Stimulated activated CD4-positive, alpha-beta T cell treated with anti-CD3 and anti-CD28 coated beads, TNF-alpha, amount 100 ng/mL, for 1 hour (primary cell): ENCODE measurements at regions not wholly inside any gene's neighbourhood (a gene's known extent, or its start where the extent isn't known, plus 50 kb on each side); places are given as distances from the start of the nearest gene placed in this dataset.
"Not testable (repeated sequence)": the region's sequence is repeated elsewhere in the genome, so short reads cannot be mapped to it uniquely, and the experiment has no call there.

Experiments used
- DNase-seq, 3 donors: peaks; one replicate each; pipeline ENCODE4 v3.0.0-alpha.2; 2020; ENCODE audit warnings: low read depth in 3 of 3, low spot score in 1 of 3

DNA sequence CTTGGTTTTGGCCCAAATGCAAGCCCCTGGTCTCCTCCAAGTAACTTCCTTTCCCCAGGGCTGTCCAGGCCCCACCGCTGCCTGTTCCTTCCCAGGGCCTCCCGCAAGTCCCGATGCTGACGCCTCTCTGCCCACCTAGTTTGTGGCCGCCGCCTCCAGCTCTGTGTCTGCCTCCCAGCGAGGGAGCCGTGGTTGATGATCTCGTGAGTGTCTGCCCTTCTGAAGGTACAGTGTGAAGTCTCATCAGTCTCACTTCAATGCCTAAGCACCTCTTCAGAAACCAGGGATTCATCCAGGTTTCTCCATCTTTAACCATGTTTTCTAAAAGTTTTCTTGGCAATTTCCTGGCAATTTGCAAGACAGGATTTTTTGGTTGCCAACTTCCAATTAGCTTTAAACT lies 127.5 kb downstream of the TMEM121 start:
- not testable (repeated sequence) for DNase-seq

DNA sequence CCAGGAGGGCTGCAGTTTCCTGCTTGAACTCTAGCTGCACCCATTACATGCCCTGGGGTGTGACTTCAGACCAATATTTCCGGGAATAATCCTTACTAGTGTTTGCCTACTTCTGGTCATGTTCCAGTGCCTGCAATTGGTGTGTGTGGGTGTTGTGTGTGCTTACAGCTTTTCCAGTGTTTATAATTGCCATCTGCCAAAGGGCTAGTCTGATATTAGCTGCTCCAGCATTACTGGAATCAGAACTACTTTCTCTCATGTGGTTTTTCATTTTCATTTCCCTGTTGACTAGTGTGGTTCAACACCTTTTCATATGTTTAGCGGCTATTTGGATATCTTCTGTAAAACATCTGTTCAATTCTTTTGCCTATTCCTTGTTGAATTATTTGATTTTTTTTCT lies 132.9 kb downstream of the TMEM121 start:
- not testable (repeated sequence) for DNase-seq

DNA sequence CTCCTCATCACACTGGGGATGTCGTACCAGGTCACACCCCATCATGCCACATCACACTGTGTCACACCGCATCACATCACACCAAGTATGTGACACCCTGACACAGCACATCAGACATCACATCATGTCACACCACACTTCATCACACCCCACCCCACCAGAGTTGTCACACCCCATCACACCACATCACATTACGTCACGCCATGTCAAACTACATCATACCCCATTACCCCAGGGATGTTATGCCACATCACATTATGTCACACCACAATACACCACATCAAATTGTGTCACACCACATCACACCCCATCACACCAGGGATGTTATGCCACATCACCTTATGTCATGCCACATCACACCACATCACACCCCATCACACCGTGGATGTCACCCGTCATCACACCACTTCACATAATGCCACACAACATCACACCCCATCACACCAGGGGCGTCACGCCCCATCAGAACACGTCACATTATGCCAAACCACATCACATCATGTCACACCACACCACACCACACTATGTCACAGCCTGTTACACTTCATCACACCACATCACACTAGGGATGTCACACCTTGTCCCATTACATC lies 133.6 kb downstream of the TMEM121 start:
- no peak for DNase-seq

DNA sequence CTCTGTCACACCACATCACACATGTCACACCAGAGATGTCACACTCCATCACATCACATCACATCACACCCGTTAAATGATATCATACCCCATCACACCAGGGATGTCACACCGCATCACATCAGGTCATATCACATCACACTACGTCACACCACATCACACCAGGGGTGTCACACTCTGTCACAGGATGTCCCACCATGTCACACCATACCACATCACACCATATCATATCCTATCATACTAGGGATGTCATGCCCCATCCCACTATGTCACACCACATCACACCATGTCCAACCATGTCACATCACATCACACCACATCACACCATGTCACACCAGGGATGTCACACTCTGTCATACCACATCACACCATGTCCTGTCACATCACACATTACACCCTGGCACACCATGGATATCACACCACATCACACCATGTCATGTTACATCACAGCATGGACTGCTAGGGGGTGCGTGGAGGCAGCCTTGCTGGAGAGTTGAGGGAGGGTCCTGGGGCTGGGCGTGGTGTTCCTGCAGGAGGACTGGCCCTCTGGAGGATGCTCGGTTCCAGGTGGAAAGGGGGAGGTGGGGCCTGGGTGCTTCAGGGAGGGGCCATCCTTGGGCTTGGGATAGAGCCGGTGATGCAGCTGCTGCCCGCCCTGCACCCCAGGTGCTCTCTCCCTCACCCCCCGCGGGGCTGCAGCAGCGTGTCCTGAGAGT lies 134.6 kb downstream of the TMEM121 start:
- DNase-seq, result no peak

DNA sequence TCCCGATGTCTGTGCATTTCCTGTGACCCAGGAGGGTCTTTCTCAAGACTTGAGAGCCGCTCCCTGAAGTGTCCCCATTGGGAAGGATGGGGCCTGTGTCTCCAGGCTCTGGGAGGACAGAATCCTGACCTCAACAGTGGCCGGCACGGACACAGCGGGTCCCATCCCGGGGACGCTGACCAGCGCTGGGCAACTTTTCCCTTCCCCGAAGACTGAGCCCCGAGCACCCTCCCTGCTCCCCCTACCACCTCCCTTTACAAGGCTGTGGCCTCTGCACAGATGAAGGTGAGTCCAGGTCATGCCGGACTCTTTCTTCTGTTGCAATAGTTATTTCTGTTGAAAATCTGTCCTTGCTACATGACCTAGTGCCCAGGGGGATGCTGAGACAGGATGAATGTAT lies 135.7 kb downstream of the TMEM121 start:
- DNase-seq, result not testable (repeated sequence)

DNA sequence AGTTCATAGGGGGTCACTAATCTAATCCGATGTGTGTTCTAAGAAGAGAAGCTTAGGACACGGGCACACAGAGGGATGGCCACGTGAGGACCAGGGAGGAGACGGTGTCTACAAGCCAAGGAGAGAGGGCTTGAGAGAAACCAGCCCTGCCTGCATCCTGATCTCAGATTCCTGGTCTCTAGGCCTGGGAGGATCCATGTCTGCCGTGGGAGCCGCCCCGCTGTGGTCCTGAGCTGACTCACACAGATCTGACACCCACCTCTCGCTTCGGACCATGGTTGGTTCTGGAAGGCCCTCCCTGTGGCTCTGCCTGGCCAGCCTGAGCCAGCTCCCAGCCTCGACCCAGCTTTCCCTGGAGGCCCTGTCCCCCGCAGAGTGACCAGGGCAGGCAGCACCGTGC lies 136.2 kb downstream of the TMEM121 start:
- DNase-seq, result not testable (repeated sequence)

DNA sequence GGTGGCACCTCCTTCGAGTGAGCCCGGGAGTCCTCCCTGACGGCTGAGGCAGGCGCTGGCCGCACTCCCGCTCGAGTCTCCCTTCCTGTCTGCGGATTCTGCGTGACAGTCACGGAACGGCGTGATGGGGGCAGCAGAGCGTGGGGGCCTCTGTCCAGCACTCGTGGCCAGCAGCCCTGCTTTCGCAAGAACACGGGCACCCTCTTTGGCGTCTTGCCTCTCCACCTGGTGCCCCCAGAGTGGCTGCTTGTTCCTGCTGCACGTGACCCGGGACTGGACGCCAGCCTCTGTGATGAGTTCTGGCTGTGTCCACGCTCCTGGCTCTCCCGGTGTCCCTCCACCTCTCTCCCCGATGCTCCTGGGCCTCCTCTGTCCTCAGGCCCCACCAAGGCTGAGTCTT lies 136.9 kb downstream of the TMEM121 start:
- not testable (repeated sequence) for DNase-seq

DNA sequence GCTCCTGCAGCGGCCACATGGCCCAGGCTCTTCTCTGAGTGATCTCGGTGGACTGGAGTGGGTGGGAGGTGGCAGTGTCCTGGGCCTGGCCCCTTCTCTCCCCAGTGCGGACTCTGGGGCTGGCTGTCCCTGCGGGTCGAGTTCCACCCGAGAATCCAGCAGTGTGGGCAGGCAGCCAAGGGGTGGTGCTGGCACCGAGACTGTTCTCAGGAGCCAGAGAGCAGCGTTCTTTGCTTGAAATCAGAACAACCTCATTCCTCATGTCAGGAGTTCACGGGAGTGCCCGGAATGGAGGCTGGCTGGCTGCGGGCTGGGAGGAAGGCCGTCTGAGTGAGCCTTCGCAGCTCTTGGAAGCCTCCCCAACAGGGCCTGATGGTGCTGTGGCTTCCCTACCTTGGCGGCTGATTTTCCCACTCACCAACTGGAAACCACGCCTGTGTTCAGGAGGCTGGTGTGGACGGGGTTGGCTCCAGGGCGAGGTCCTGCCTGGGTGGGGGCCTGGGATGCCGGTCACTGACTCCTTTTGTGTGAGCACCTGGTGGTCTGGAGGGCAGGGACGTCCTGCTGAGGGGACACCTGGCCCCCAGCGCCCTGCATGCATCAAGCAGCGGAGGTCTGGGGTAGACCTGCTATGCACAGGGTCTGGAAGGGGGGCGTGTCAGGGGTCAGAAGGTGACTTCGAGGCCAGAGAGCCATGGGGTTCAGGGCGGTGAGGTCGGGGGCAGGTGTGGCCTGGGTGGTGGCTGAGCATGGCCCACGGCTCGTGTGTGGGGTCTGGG lies 137.6 kb downstream of the TMEM121 start:
- DNase-seq, result not testable (repeated sequence)

DNA sequence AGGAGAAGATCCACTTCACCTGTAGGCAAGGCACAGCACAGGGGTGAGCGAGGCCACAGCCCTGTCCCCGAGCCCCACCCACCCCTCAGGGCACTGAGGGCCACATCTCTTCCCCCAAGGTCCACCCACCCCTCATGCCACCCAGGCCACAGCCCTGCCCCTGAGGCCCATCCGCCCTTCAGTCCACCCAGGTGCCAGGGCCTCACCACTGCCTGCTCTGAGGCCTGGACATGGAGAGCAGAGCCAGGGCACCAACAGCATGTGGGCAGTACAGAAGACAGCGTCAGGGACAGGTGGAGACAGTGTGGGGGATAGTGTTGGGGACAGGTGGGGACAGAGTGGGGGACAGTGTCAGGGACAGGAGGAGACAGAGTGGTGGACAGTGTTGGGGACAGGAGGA lies 138.3 kb downstream of the TMEM121 start:
- DNase-seq, result no peak

DNA sequence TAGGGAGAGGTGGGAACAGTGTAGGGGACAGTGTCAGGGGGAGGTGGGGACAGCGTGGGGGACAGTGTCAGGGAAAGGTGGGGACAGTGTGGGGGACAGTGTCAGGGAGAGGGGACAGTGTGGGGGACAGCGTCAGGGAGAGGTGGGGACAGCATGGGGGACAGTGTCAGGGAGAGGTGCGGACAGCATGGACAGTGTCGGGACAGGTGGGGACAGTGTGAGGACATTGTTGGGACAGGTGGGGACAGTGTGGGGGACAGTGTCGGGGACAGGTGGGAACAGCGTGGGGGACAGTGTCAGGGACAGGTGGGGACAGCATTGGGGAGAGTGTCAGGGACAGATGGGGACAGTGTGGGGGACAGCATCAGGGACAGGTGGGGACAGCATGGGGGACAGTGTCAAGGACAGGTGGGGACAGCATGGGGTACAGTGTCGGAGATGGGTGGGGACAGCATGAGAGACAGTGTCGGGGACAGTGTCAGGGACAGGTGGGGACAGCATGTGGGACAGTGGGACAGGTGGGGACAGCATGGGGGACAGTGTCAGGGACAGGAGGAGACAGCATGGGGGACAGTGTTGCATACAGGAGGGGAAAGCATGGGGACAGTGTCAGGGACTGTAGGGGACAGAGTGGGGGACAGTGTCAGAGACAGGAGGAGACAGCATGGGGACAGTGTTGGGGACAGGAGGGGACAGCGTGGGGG lies 139.0 kb downstream of the TMEM121 start:
- DNase-seq, result no peak

DNA sequence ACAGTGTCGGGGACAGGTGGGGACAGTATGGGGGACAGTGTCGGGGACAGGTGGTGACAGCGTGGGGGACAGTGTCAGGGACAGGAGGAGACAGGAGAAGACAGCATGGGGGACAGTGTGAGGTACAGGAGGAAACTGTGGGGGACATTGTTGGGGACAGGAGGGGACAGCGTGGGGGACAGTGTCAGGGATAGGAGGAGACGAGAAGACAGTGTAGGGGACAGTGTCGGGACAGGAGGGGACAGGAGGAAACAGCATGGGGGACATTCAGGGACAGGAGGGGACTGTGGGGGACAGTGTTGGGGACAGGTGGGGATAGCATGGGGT lies 139.5 kb downstream of the TMEM121 start:
- no peak for DNase-seq

DNA sequence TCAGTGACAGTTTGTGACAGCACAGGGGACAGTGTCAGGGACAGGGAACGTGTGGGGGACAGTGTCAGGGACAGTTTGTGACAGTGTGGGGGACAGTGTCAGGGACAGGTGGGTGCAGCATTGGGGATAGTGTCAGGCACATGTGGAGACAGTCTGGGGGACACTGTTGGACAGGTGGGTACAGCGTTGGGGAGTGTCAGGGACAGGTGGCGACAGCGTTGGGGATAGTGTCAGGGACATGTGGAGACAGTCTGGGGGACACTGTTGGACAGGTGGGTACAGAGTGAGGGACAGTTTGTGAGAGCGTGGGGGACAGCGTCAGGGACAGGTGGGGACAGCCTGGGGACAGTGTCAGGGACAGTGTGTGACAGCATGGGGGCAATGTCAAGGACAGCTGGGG lies 140.0 kb downstream of the TMEM121 start:
- DNase-seq, result no peak

DNA sequence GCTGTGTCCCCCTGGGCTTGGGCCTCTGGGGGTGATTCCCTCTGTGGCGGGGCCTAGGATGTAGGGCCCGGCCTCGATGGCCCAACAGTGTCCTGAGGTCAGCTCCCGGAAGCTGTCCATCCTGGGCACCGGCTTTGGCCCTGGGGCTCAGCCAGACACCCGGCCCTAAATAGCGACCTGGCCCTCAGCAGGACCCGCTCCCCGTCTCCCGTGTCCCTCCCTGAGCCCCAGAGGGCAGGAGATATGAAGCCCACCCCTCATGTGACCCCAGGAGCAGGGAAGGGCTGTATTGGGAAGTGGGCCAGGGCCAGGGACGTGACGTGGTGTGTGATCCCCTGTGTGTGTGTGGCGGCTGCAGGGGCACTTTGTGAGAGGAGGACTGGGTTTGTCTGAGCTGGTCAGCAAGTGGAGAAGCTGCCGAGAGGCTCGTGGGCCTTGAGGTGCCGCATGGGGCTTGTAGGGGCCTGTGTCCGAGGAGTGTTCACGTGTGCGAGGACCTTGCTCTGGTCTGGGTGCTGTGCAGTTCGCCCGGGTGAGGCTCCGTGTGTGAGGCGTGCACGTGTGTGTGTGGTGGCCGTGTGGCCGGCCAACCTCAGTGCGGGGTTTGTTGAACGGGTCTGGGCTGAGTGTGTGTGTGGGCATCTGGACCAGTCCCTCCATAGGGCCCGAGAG lies 140.7 kb downstream of the TMEM121 start:
- not testable (repeated sequence) for DNase-seq

DNA sequence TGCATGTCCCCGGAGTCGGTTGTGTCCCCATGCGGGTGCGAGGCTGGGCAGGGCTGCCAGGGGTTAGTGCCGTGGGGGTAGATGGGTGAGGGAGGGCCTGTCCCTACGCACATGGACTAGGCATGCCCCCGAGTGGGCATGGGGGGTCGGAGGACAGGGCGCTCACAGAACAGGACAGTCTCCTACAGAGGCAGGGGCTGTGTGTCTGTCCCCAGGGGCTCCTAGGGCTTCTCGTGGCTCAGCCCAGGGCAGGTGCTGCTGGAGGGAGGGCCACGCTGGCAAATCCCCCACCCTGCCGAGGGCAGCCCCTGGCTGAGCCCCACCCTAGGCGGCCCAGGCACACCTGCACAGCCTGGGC lies 141.3 kb downstream of the TMEM121 start:
- not testable (repeated sequence) for DNase-seq

DNA sequence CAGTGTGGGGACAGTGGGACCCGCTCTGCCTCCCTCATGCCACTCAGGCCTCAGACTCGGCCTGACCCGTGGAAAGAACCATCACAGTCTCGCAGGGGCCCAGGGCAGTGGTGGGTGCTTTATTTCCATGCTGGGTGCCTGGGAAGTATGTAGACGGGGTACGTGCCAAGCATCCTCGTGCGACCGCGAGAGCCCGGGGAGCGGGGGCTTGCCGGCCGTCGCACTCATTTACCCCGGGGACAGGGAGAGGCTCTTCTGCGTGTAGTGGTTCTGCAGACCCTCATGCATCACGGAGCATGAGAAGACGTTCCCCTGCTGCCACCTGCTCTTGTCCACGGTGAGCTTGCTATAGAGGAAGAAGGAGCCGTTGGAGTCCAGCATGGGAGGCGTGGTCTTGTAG lies 141.6 kb downstream of the TMEM121 start:
- DNase-seq, result not testable (repeated sequence)

DNA sequence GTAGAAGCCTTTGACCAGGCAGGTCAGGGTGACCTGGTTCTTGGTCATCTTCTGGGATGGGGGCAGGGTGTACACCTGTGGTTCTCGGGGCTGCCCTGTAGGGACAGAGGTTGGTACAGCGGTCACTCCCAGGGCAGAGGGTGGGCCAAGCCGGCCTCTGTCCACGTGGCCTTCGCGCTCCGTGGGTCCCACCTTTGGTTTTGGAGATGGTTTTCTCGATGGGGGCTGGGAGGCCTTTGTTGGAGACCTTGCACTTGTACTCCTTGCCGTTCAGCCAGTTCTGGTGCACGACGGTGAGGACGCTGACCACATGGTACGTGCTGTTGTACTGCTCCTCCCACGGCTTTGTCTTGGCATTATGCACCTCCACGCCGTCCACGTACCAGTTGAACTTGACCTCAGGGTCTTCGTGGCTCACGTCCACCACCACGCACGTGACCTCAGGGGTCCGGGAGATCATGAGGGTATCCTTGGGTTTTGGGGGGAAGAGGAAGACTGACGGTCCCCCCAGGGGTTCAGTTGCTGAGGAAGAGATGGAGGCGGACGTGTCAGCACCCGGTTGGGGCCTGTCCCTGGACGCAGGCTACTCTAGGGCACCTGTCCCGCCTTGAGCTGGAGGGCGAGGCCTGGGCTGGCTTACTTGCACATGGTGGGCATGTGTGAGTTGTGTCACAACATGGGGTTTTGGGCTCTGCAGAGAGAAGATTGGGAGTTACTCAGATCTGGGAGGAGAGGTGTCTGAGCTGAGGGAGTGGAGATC lies 142.3 kb downstream of the TMEM121 start:
- DNase-seq, result not testable (repeated sequence)

DNA sequence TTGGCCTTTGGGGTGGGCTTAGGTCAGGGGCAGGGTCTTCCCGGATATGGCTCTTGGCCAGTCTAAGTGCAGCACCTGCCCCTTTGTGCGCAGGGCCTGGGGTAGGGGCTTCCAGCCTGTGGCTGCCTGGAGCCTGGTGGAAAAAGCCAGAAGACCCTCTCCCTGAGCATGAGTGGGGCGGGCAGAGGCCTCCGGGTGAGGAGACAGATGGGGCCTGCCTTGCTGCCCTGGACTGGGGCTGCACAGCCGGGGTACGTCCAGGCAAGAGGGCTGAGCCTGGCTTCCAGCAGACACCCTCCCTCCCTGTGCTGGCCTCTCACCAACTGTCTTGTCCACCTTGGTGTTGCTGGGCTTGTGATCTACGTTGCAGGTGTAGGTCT lies 142.8 kb downstream of the TMEM121 start:
- not testable (repeated sequence) for DNase-seq

DNA sequence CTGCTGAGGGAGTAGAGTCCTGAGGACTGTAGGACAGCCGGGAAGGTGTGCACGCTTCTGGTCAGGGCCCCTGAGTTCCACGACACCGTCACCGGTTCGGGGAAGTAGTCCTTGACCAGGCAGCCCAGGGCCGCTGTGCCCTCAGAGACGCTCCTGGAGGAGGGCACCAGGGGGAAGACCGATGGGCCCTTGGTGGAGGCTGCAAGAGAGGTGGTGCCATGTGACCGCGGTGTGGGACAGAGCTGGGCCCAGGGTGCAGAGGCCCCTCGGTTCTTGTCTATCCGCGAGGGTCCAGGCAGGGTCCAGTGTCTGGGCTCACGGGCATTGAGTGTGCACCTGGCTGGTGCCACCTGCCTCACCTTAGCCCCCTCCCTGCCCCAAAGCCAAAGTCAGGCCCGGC lies 143.3 kb downstream of the TMEM121 start:
- DNase-seq, result not testable (repeated sequence)

DNA sequence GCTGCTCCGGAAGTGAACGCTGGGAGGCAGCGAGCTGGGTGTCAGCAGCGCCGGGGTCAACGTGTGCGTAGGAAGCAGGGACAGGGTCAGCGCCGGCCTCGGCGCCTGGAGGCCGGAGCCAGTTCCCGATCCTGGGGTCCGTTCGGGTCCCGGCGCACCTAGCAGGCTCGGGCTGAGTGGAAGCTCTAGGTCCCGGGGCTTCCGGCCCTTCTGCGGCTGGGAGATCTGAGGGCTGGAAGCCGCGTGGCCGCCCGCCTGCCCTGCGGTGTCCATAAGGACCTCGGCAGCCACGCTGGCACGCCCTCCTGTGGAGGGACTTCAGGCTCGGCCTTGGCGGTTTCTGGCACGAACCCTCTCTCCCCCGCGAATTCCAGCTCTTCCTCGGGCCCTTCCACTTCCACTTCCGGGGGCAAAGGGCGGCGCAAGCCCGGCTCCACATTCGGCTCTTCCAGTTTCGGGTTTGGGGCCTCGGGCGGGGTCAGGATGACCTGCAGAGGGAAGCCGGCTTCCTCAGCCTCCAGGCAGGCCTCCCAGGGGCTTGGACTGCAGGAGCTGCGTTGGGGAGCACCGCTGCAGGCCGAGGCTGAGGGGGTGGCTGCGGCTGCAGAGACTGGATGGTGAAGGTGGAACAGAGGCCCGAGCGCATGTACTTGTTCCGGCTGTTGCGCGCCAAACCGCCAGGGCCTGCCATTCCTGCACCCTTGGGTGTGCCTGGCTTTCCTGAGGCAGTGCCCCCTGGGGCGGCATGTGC lies 146.2 kb downstream of the TMEM121 start:
- DNase-seq, result not testable (repeated sequence)

DNA sequence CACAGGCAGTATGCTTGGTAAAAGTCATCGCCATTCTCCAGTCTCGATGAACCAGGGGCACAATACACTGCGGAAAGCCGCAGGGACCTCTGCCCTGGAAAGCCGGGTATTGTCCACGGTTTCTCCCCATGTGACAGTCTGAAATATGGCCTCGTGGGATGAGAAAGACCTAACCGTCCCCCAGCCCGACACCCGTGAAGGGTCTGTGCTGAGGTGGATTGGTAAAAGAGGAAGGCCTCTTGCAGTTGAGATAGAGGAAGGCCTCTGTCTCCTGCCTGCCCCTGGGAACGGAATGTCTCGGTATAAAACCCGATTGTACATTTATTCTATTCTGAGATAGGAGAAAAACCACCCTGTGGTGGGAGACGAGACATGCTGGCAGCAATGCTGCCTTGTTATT lies 149.1 kb downstream of the TMEM121 start:
- DNase-seq, result not testable (repeated sequence)
